CD4-positive, alpha-beta T cell treated with Interleukin-17A for 1 hour (primary cell): ENCODE measurements at regions not wholly inside any gene's neighbourhood (a gene's known extent, or its start where the extent isn't known, plus 50 kb on each side); places are given as distances from the start of the nearest gene placed in this dataset.
"Not testable (repeated sequence)": the region's sequence is repeated elsewhere in the genome, so short reads cannot be mapped to it uniquely, and the experiment has no call there.

Source experiments
- DNase-seq: peaks from one replicate; pipeline ENCODE4 v3.0.0-alpha.2; 2020

DNA sequence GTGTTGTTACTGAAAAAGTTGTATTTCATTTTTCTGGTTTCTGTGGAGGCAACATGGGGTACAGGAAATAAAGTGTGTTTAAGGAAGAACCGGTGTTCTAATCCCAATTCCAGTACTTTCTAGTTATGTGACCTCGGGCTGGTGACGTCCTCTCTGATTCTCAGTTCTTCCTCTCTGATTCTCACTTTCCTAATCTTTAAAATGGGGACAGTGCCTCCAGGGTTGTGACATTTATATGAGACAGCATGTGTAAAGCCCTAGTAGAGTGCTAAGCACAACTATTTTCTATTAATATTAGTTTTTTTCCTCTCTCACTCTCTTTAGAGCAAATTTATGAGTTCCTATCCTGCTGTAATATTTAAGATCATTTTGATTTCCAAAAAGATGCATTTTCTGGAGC, 50.9 kb upstream of the PTPDC1 start:
- DNase-seq: no peak

DNA sequence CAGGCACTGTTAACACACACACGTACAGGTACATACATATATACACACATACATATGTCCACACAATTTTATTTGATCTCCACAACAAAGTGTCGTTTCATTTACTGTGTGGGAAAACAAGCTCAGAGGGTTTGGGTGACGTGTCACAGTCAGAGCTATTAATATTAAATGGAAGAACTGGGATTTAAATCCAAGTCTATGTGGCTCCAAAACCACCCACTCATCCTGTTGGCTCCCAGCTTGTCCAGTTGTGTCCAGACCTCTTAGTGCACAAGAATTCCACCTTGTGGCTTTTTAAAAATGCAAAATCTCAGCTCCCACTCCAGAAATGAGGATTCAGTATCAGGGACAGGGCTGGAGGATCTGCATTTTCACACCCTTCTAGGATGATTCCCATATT, 52.3 kb upstream of the PTPDC1 start:
- DNase-seq: no peak

DNA sequence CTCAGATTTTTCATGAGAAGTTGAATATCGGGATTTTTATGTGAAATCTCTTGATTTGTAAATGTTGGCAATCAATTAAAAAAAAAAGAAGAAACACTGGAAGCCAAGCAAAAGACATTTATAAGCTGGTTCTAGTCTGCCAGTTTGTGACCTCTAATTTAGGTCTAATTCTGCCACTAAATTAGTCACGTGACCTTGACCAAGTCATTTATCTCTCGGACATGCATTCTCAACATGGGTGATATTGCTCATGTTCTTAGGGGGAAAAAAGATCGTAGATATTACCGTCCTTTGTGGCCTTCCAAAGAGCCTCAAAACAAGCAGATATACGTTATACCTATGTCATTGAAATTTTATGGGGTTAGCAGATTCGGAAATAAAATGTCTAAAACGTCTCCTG, 52.9 kb upstream of the PTPDC1 start:
- no peak for DNase-seq

DNA sequence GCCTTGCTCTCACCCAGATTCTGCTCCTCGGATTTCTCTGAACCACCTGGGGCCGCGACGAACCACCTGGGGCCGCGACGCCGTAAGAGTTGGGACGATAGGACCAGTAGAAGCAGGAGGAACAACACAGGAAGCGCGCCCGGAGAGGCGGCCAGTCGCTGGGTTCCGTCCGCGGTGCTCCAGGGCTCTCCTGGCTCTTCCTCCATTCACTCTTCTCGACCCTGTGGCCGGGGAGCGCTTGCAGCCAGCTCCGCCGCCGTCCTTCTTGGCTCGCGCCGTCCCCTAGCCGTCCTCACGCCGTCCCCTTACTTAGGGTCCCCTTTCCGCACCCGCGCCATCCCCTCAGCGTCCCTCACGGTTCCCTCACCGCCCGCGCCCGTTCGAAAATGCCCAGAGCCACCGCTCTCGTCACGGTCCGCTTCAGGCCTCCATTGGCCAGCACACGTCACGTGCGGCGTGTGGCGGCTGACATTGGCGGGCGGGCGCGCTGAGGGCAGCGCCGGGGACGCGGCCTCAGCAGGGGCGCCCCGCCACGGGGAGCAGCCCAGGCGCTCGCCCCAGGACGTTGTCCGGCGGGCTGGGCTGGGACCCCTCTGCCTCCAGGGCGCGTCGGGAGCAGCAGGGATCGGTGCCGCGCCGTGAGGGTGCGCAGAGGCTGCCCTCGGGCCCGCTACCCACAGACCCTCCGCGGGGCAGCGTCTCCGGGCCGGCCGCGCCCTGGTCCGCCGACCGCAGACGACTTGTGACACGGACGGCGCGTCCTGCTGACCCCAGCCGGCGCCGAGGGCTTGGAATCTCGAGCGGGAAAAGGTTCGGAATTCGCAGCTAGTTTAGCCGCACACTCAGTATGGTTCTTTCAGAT, 53.7 kb upstream of the PTPDC1 start:
- peak; percentile 81 for DNase-seq

DNA sequence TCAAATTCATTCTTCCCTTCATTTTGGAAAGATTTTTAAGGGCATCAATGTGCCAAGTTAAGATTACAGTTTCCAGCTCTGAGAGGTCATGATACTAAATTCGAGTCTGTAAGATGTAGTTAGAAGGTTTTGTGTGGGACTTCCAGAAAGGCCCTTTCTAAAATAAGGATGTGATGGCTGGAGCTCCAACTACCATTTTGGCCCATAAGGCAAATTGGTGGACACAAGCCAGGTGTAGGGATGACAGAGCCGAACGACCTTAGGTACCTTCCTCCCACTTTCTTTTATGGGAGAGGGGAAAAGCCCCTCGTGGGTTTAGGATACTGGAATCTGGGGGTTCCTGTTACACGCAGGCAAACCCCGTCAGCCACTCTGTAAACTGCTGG, 54.3 kb upstream of the PTPDC1 start:
- DNase-seq: peak; percentile 0

DNA sequence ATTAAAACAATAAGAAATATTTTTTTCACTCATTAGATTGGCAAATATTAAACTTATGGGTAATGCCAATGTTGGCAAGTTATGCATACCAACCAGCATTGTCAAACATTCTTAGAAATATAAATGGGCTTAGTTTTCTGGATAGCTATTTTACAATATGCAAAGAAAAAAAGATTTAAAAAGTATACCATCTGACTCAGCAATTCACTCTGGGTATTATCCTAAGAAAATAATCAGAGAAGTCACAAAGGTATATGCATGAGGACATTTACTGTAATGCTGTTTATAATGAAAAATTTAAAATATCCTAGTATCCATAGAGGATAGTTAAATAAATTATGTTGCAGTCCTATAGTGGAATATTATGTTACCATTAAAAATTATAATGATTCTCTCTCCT, 57.4 kb upstream of the PTPDC1 start:
- DNase-seq: no peak

DNA sequence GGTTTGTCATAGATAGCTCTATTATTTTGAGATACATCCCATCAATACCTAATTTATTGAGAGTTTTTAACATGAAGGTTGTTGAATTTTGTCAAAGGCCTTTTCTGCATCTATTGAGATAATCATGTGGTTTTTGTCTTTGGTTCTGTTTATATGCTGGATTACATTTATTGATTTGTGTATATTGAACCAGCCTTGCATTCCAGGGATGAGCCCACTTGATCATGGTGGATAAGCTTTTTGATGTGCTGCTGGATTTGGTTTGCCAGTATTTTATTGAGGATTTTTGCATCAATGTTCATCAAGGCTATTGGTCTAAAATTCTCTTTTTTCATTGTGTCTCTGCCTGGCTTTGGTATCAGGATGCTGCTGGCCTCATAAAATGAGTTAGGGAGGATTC, 61.8 kb upstream of the PTPDC1 start:
- DNase-seq: not testable (repeated sequence)

DNA sequence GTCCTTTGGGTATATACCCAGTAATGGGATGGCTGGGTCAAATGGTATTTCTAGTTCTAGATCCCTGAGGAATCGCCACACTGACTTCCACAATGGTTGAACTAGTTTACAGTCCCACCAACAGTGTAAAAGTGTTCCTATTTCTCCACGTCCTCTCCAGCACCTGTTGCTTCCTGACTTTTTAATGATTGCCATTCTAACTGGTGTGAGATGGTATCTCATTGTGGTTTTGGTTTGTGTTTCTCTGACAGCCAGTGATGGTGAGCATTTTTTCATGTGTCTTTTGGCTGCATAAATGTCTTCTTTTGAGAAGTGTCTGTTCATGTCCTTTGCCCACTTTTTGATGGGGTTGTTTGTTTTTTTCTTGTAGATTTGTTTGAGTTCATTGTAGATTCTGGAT, 63.4 kb upstream of the PTPDC1 start:
- not testable (repeated sequence) for DNase-seq

DNA sequence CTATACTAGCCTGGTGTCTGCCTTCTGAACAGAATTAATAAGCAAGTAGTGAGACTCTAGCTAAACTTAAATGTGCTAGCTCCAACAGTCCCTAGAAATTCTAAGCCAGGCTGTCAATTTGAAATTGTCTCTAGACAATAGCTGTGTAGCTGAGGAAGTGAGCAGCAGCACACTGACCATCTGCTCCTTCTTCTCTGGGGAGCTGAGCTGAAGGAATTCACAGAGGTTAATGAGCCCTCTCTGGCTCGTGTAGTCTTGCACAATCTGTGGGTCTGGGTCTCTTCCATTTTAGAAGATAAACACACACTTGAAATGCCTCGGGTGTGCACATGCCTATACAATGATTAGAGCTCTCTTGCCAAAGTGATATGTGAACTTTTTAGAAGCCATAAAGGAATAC, 63.5 kb upstream of the BARX1 start:
- no peak for DNase-seq

DNA sequence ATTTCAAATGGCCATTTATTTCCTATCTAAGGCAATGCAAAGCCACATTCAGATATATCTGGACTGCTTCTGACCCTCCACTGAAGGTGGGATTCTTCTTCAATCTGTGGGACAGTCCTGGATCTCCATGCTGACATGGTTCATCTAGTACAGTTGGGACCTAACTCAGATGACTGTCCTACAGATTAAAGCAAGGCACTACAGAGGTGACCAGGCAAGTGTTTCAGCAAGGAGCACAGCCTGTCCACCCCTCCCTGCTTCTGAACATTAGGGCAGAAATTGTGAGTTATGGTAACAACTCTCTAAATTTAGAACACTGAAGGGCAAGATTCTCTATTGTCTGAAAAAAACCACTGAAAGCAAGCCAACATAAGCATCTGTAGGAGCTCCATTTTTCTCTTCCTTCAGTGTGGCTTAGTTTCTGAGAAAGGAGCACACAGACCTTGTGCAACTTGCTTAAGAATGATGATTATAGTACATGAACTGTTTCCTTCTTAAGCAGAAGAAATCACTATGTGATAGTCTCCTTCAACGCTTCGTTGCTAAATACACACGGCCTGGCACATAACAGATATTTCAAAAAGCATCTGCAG, 62.9 kb upstream of the BARX1 start:
- DNase-seq: no peak

DNA sequence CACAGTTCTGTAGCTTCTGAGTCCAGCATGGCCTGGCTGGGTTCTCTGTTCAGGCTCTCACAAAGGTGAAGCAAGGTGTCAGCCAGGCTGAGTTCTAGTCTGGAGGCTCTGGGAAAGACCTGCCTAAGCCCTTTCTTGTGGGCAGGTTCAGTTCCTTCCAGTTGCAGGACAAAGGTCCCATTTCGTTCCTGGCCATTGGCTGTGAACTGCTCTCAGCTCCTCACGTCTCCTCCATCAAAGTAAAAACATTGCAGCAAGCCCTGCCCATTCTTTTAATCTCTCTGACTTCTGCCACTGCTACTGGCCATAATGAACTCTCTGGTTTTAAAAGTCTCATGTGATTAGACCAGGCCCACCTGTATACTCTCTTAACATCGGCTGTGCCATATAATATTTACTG, 61.6 kb upstream of the BARX1 start:
- no peak for DNase-seq

DNA sequence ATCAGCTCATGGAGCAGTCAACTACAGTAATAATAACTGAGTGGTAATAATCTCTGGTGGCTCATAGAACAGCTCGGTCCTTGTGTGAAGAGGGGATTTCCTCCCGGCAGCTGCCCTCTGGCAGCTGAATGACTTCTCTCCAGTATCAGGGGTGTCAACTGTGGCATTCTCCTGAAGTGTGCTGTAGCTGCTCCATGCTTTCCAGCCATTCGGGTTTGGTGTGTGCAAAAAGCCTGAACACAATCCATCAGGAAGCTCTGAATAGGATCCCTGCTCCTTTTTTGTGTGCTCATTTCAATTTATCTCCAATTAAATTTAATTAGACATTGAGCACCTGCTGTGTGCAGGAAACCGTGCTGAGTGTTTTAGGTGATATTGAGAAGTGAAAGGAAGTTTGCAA, 59.8 kb upstream of the BARX1 start:
- no peak for DNase-seq

DNA sequence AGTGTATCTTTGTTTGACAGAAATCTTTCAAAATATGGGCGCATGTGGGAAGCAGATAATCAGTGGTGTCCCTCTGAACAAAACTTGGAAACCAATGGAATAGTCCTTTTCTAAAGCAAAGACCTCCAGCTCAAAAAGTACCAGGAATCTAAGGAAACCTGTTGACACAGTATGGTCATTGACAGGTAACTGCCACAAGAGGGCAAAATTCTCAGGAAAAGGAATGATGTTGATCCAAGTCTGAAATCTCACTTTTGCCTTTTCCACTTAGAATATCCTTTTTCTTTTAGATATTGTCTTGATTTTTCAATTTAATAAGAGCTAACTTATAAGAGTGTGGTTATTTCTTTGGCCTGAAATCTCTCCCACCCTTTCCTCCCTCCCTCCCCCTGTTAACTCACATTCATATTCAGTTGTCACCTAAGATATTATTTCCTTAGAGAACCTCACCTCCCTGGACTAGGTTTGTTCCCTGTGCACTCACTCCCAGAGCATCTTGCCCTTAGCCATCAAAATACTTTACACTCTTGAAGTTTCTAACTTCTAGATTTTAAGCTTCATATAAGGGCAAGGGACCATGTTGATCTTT, 59.0 kb upstream of the BARX1 start:
- DNase-seq: peak; percentile 9

DNA sequence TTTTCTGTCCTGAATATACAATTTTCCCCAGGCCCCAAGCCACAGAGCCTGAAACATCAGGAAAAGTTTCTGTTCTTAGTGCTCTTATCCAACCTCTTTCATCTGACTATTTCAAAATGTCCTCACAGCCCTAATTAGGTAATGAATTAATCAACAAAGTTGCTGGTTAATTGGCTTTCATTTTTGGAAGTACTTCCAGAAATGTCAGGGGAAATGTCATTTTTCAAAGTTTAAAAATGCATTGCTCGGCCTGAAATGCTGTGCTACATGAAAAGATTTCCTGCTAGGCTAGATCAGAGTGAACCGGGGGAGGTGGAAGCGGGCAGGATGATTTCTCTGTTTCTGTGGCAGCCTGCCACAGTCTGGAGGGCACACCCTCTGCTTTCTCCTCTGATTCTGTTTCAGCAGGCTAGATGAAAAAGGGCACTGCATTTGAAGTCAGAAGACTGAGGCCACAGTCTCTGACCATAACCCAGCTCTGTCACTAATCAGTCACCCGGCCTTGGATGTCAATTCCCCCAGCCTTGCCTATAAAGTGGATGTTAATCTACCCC, 55.9 kb upstream of the BARX1 start:
- no peak for DNase-seq

DNA sequence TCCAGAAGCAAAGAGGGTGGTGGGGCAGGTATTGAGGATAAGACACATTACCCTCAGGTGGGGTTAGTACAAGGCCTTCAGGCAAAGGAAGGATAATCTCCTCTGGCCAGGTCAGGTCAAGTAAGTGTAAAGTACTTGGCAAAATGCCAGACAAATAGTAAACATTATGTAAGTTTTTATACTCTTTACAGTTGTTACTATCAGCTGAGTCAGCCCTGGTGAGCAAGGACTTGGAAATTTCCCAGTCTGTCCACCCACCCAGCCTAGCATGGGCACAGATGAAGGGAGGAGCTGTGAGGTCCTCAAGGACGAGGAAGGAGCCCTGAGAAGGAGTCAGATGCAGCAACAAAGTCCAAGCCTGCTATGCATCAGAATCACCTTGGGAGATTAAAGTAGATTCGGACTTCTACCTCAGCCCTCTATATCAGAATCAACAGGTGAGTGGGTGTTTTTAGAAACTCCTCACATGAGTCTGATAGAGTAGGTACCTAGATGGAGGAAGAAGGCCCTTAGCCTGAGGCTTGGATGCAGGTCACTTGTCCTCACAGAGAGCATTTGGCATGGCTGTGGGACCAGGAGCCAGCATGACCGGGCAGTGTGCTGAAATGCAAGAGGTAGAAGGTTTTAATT, 50.2 kb upstream of the BARX1 start:
- DNase-seq: no peak
